ENCODE measurements at regions not wholly inside any gene's neighbourhood (a gene's known extent, or its start where the extent isn't known, plus 50 kb on each side); places are given as distances from the start of the nearest gene placed in this dataset.

DNA sequence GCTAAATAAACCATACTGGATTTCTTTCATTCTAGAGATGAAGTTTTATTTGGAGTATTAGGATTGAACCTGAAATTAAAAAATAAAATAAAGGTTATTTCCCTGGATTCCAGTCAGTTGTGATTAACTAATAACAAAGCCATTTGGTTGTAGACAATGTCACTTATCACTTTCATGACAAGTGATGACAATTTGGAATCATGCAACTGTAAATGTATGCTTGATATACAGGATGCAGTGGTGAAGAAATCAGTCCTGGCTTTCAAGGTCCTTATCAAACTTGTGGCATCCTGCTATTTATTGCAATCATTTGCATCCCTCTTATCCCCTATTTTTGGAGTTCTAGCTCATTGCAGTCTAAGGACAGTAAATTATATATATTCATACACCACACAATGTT is 425.2 kb downstream of the CHL1 start:
- Histone ChIP-seq H3K9me3 (ENCODE audit: insufficient read depth in 2 of 2, low read depth in 1 of 2, low read length in 1 of 2) (no peaks in the 10 kb centered on the region), H3K27me3 (replicated peaks in 1 of 4; ENCODE audit: control insufficient read depth in 3 of 4, extremely low read depth in 1 of 4, insufficient read depth in 3 of 4, low read length in 3 of 4) (no peaks in the 10 kb centered on the region), H3K79me2 (ENCODE audit: control insufficient read depth in 1 of 2, insufficient read depth in 2 of 2, low read length in 2 of 2) (no peaks in the 10 kb centered on the region), H4K5ac (ENCODE audit: insufficient read length, low read depth, low read length) (no peak overlapping the region), H2BK20ac (ENCODE audit: low read length) (no peak overlapping the region), H3K4me2 (ENCODE audit: insufficient read depth in 1 of 2, low read depth in 2 of 2, low read length in 2 of 2) (no peak overlapping the region), H3K14ac (ENCODE audit: insufficient read length) (no peak overlapping the region), H4K8ac (ENCODE audit: extremely low read depth, insufficient read depth, low read length) (no peak overlapping the region), H3K4me3 (ENCODE audit: extremely low read depth in 1 of 4, insufficient read depth in 2 of 4, low read depth in 3 of 4, low read length in 4 of 4) (no peak overlapping the region), H4K20me1 (replicated peaks in 1 of 2; ENCODE audit: control insufficient read depth in 1 of 2, insufficient read depth in 2 of 2, low read length in 2 of 2) (no peaks in the 10 kb centered on the region), H3K56ac (replicated peaks; ENCODE audit: insufficient read length, low read depth, low read length) (no peak overlapping the region), H2AFZ (ENCODE audit: low read length) (no peak overlapping the region), H2BK12ac (ENCODE audit: low read depth, low read length) (no peak overlapping the region), H3K4me1 (replicated peaks in 1 of 4; ENCODE audit: control insufficient read depth in 3 of 4, insufficient read depth in 4 of 4, low read length in 3 of 4) (no peaks in the 10 kb centered on the region), H3K79me1 (ENCODE audit: low read depth, low read length) (no peaks in the 10 kb centered on the region), H3K4ac (replicated peaks; ENCODE audit: insufficient read length, low read depth, low read length) (no peak overlapping the region), H3K27ac (ENCODE audit: low read depth, low read length) (no peak overlapping the region), H3K9ac (replicated peaks in 1 of 4; ENCODE audit: extremely low read depth in 1 of 4, low read depth in 3 of 4, low read length in 3 of 4) (no peak overlapping the region), H3K23ac (ENCODE audit: insufficient read length) (no peak overlapping the region), H3K18ac (ENCODE audit: extremely low read depth, low read length) (no peak overlapping the region), H2AK5ac (ENCODE audit: low read depth, low read length) (no peak overlapping the region), H3K23me2 (ENCODE audit: low read depth, low read length) (no peaks in the 10 kb centered on the region; the same call in 1 of the 2 replicates), H4K91ac (replicated peaks; ENCODE audit: insufficient read length, low read length) (no peak overlapping the region), H2BK15ac (ENCODE audit: low read length) (no peak overlapping the region), H2BK5ac (ENCODE audit: low read depth, low read length) (no peak overlapping the region), H3K36me3 (ENCODE audit: control insufficient read depth in 2 of 4, insufficient read depth in 4 of 4, low read length in 3 of 4) (no peaks in the 10 kb centered on the region), H2BK120ac (replicated peaks; ENCODE audit: low read depth, low read length) (no peak overlapping the region)
- ChIA-PET POLR2A (ENCODE audit: partially characterized antibody) (no interaction called here), CTCF (ENCODE audit: partially characterized antibody) (interaction anchor here (0.7 to 1.2 kb wide), 3 partner anchors 10 to 207 kb away, joined by 3 to 6 read pairs (median 4); no protein-coding TSS in a partner anchor)
- no peak for TF ChIP-seq RBBP5 (IDR thresholded peaks at IDR 0.05; ENCODE audit: borderline replicate concordance, low read depth, low read length)
- TF ChIP-seq JUN (IDR thresholded peaks at IDR 0.05; ENCODE audit: low read depth, low read length), result no peak
- TF ChIP-seq, protein P1, sequence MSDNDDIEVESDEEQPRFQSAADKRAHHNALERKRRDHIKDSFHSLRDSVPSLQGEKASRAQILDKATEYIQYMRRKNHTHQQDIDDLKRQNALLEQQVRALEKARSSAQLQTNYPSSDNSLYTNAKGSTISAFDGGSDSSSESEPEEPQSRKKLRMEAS (IDR thresholded peaks at IDR 0.05), result no peak
- no peak for TF ChIP-seq SP1 (IDR thresholded peaks at IDR 0.05; ENCODE audit: low read depth, low read length)
- TF ChIP-seq POLR2A (IDR thresholded peaks at IDR 0.05; ENCODE audit: control extremely low read depth in 1 of 2, low read depth in 2 of 2, low read length in 2 of 2), result no peak
- no peak for TF ChIP-seq NRF1 (IDR thresholded peaks at IDR 0.05; ENCODE audit: low read depth, low read length)
- no peak for TF ChIP-seq RNF2 (IDR thresholded peaks at IDR 0.05; ENCODE audit: borderline replicate concordance, low read depth, low read length, missing control alignments, poor library complexity, severe bottlenecking)
- no peak for DNase-seq (ENCODE audit: low read depth in 1 of 2, low spot score in 2 of 2)
- FAIRE-seq, result no peak

Measured in H1 (cell line).